22Rv1 (cell line): ENCODE measurements at regions not wholly inside any gene's neighbourhood (a gene's known extent, or its start where the extent isn't known, plus 50 kb on each side); places are given as distances from the start of the nearest gene placed in this dataset.

ENCODE experiments used
- H3K27ac ChIP-seq: fragments of 450-650 bp; 2 replicates; pipeline ENCODE4 v1.5.1; 2017
- CTCF ChIP-seq: fragments of 450-650 bp; IDR thresholded peaks from 2 replicates; pipeline ENCODE4 v1.5.1; 2017; ENCODE audit warnings: mild to moderate bottlenecking
- ZFX ChIP-seq: fragments of 450-650 bp; IDR thresholded peaks from 2 replicates; pipeline ENCODE4 v1.6.1; 2017; ENCODE audit warnings: antibody characterized with exemption, borderline replicate concordance

DNA sequence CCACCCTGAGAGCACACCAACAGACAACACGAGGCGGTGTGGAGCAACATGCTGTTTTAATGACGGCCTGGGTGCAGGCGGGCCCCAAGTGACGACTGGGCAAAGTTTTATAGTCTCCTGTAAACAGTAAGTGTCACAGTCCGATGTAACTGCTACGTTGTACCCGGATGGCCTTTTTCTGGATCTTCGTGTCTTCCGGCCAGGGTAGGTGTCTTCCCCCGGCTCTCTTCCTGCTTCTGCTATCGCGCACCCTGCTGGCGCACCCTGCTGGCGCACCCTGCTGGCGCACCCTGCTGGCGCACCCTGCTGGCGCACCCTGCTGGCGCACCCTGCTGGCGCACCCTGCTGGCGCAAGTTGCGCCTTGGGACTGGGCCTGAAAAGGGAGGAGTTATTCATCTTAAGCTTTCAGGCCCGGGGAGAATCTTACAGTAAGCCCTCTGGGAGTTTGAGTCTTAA lies 143.0 kb upstream of the TARS1 start:
- no peak overlapping the region for H3K27ac ChIP-seq
- no peak for TF ChIP-seq ZFX
- TF ChIP-seq CTCF: peak; percentile 82

- H3K27ac ChIP-seq: no peak overlapping the region
- TF ChIP-seq CTCF: peak; percentile 71
- TF ChIP-seq ZFX: no peak
Observed at GRCh38 chr5:33299621-33300208, 141.1 kb upstream of the TARS1 start.

DNA sequence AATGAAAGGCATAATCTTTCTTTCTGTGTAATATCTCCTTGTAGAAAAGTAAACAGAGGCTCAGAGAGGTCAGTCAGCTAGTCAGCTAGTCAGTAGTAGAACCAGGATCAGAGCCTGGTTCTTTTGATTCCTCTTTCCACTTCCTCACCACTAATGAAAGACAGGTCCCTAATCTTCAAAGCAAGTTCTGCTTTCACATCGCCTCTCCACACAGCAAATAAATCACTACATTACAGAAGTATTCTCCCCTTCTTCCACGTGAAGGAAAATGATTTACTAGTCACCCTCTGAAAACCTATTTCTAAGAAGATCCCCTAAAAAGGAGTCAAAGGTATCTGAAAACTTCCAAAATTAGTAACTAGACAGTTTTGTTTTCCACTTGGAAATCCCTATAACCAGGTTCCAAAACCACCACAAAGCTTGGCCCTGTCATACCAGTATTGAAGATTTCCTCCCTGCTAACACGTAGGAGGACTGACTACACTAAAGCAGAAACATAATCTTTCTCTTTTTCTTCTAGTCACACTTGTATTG lies 140.5 kb upstream of the TARS1 start:
- peak; percentile 26; the same call in 1 of the 2 replicates for TF ChIP-seq CTCF
- TF ChIP-seq ZFX: no peak

GRCh38 chr5:33303579-33304095 lies 137.1 kb upstream of the TARS1 start:
- no peak overlapping the region for H3K27ac ChIP-seq
- no peak for TF ChIP-seq CTCF

More for the DNA sequence above, 140.5 kb upstream of the TARS1 start:
- H3K27ac ChIP-seq: no peak overlapping the region

DNA sequence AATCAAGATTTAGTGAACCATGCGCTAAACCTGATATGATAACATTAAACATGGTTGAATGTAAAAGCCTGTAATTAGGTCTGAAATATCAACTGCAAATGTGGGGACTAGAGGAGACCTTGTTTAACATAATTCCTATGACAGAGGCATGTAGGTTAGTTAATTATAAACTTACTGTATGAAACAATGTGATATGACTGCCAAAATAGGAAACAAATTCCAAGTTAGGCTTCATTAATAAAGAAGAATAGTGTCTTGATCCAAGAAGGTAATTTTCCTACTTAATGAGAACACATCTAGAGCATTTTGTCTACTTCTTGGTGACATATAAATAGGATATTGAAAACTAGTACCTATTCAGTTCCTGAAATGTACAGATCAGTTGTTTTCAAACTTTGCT lies 136.2 kb upstream of the TARS1 start:
- H3K27ac ChIP-seq: no peak overlapping the region
- TF ChIP-seq CTCF (no peak), ZFX (no peak)

- TF ChIP-seq ZFX: no peak
- no peak for TF ChIP-seq CTCF
- H3K27ac ChIP-seq: no peak overlapping the region
Observed at GRCh38 chr5:33305572-33305971, 135.2 kb upstream of the TARS1 start.

DNA sequence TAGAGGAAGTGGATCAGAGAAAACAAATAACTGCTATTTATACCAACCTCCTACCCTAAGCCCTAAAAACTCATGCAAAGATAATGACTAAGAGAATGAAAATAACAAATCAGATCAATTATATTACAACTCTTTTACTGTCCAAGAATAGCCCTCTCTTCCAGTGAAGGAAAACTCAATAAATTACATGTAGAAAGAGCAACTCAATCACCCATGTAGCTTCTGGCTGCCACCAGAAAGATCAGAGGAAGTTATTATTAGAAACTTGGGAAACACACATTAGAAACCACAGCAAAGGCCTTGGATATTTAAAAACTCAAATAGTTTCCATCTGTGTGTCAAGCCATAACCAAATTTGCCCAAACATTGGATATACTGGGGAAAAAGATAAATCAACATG lies 134.0 kb upstream of the TARS1 start:
- no peak for TF ChIP-seq CTCF
- TF ChIP-seq ZFX: no peak
- H3K27ac ChIP-seq: no peak overlapping the region
